HCT116 (cell line): ENCODE measurements at regions not wholly inside any gene's neighbourhood (a gene's known extent, or its start where the extent isn't known, plus 50 kb on each side); places are given as distances from the start of the nearest gene placed in this dataset.

ENCODE experiments used
- ATAC-seq: fragments of 200-7000 bp; cut with Tn5 transposase; 2 replicates; pipeline ENCODE4 v1.9.1; 2020; ENCODE audit warnings: mild to moderate bottlenecking, moderate library complexity
- BruUV-seq: library from RNA; stranded (reverse); fragments of 400-500 nt; replicated peaks from 2 replicates; lab custom pipeline; 2021; lab: Mats Ljungman, UMichigan
- CTCF ChIA-PET: fragments of 300-600 bp; sonication (Branson Sonifier 250); formaldehyde crosslinking; loops from one replicate; lab custom pipeline; 2021; ENCODE audit warnings: antibody characterized with exemption; lab: Charles Lee
- POLR2A ChIA-PET: fragments of 300-600, 350-600 bp; sonication (Branson Sonifier 250); formaldehyde crosslinking; loops from one replicate; lab custom pipeline; 2021; ENCODE audit warnings: antibody characterized with exemption; lab: Charles Lee
- RAD21 ChIA-PET, 2 experiments: fragments of 300-600 bp; sonication (Branson Sonifier 250); formaldehyde crosslinking; loops; one replicate each; lab custom pipeline; 2023; ENCODE audit warnings: low total read pairs in 2 of 2; ENCODE audit not compliant: uncharacterized antibody in 2 of 2, unreplicated experiment in 2 of 2, low non-redundant PET in 1 of 2; lab: Charles Lee
- DNase-seq: peaks from one replicate; pipeline ENCODE4 v3.0.0-alpha.2; 2010; ENCODE audit warnings: low read depth, low spot score
- H2AFZ ChIP-seq: fragments of 200-600 bp; shearing (Covaris generic), sonication (generic); 2 replicates; pipeline ENCODE4 v1.6.1; 2017; ENCODE audit warnings: low read depth, mixed run types, mixed read lengths, antibody characterized with exemption, low read length; ENCODE audit not compliant: poor library complexity, severe bottlenecking
- H3K27ac ChIP-seq: 2 replicates; pipeline ENCODE4 v1.5.1; 2012; ENCODE audit warnings: low read depth, low read length
- H3K27me3 ChIP-seq: fragments of 200-600 bp; sonication (generic); 2 replicates; pipeline ENCODE4 v1.6.1; 2016; ENCODE audit warnings: mixed run types, low read length, mixed read lengths; ENCODE audit not compliant: insufficient read depth
- H3K36me3 ChIP-seq, 2 experiments: fragments of 200-500 bp in 1 of 2; fragments of 200-600 bp in 1 of 2; sonication (Bioruptor generic) in 1 of 2; sonication (generic) in 1 of 2; 2 replicates each; pipeline versions ENCODE4 v1.5.1 to v1.6.1; 2014 to 2016; ENCODE audit warnings: low read length in 2 of 2, inconsistent platforms in 1 of 2, mixed read lengths in 1 of 2, mixed run types in 1 of 2; ENCODE audit not compliant: insufficient read depth in 2 of 2, control insufficient read depth in 1 of 2
- H3K4me1 ChIP-seq, 2 experiments: fragments of 200-600 bp in 1 of 2; sonication (generic) in 1 of 2; 2 replicates each; pipeline versions ENCODE4 v1.5.1 to v1.6.1; 2012 to 2017; ENCODE audit warnings: low read length in 2 of 2, inconsistent platforms in 1 of 2, mild to moderate bottlenecking in 1 of 2, mixed read lengths in 1 of 2, mixed run types in 1 of 2, moderate library complexity in 1 of 2; ENCODE audit not compliant: insufficient read depth in 2 of 2, control insufficient read depth in 1 of 2
- H3K4me2 ChIP-seq: fragments of 200-600 bp; sonication (generic); 2 replicates; pipeline ENCODE4 v1.6.1; 2017; ENCODE audit warnings: mixed run types, low read length, mixed read lengths
- H3K4me3 ChIP-seq, 2 experiments: fragments of 200-600 bp in 1 of 2; sonication (generic) in 1 of 2; replicated peaks in 1 of 2; 2 replicates each; pipeline ENCODE4 v1.5.1; 2011 to 2016; ENCODE audit warnings: low read length in 2 of 2, control low read depth in 1 of 2, low read depth in 1 of 2, mild to moderate bottlenecking in 1 of 2, mixed read lengths in 1 of 2, mixed run types in 1 of 2
- H3K79me2 ChIP-seq: fragments of 200-600 bp; sonication (generic); 2 replicates; pipeline ENCODE4 v1.6.1; 2017; ENCODE audit warnings: mild to moderate bottlenecking, mixed run types, low read length, moderate library complexity, mixed read lengths; ENCODE audit not compliant: insufficient read depth
- H3K9ac ChIP-seq: fragments of 200-600 bp; sonication (generic); 2 replicates; pipeline ENCODE4 v1.6.1; 2016; ENCODE audit warnings: low read length, mixed read lengths
- H3K9me2 ChIP-seq: fragments of 200-600 bp; sonication (generic), shearing (Covaris generic); 2 replicates; pipeline ENCODE4 v1.6.1; 2017; ENCODE audit warnings: mixed run types, mild to moderate bottlenecking, moderate library complexity; ENCODE audit not compliant: insufficient read depth
- H3K9me3 ChIP-seq, 2 experiments: fragments of 200-500 bp in 1 of 2; fragments of 200-600 bp in 1 of 2; sonication (Bioruptor generic) in 1 of 2; sonication (generic) in 1 of 2; 2 replicates each; pipeline ENCODE4 v1.6.1; 2014 to 2017; ENCODE audit warnings: low read length in 2 of 2, mixed read lengths in 2 of 2, inconsistent platforms in 1 of 2, low read depth in 1 of 2, mild to moderate bottlenecking in 1 of 2, mixed run types in 1 of 2, moderate library complexity in 1 of 2; ENCODE audit not compliant: control insufficient read depth in 1 of 2, insufficient read depth in 1 of 2
- H4K20me1 ChIP-seq: fragments of 200-600 bp; sonication (generic), shearing (Covaris generic); 2 replicates; pipeline ENCODE4 v1.6.1; 2017; ENCODE audit warnings: mixed run types, mild to moderate bottlenecking, moderate library complexity; ENCODE audit not compliant: insufficient read depth
- CBX3 ChIP-seq: IDR thresholded peaks from 2 replicates; pipeline ENCODE4 v1.6.1; 2012; ENCODE audit warnings: low read depth
- CEBPB ChIP-seq: IDR thresholded peaks from 2 replicates; pipeline ENCODE4 v1.6.1; 2012; ENCODE audit warnings: low read depth
- EGR1 ChIP-seq: IDR thresholded peaks from 2 replicates; pipeline ENCODE4 v1.6.1; 2012; ENCODE audit warnings: low read depth
- ELF1 ChIP-seq: IDR thresholded peaks from 2 replicates; pipeline ENCODE4 v1.6.1; 2012; ENCODE audit warnings: low read depth, borderline replicate concordance
- EZH2phosphoT487 ChIP-seq: fragments of 200-600 bp; IDR thresholded peaks from 2 replicates; pipeline ENCODE4 v1.6.1; 2018; ENCODE audit warnings: antibody characterized with exemption, borderline replicate concordance
- FOSL1 ChIP-seq: IDR thresholded peaks from 2 replicates; pipeline ENCODE4 v1.6.1; 2012; ENCODE audit warnings: low read depth
- JUND ChIP-seq: IDR thresholded peaks from 2 replicates; pipeline ENCODE4 v1.6.1; 2012
- POLR2AphosphoS5 ChIP-seq: IDR thresholded peaks from 2 replicates; pipeline ENCODE4 v1.6.1; 2011; ENCODE audit warnings: mild to moderate bottlenecking, low read depth, low read length, moderate library complexity
- SIN3A ChIP-seq: IDR thresholded peaks from 2 replicates; pipeline ENCODE4 v1.6.1; 2012; ENCODE audit warnings: low read depth
- SRF ChIP-seq: IDR thresholded peaks from 2 replicates; pipeline ENCODE4 v1.6.1; 2012; ENCODE audit warnings: low read depth
- intact Hi-C: fragments of 100-400 bp; cut with micrococcal nuclease; formaldehyde crosslinking; loops from 2 replicates; pipeline ENCODE4 v1.10.0; 2022

GRCh38 chrX:104391906-104392305 is 137.2 kb upstream of the ESX1 start:
- ChIA-PET CTCF (no interaction called here), POLR2A (no interaction called here), RAD21 (no interaction called here)
- Histone ChIP-seq H3K4me3 (no peak overlapping the region), H3K9me2 (no peaks in the 10 kb centered on the region), H3K9me3 (no peaks in the 10 kb centered on the region), H3K4me1 (no peaks in the 10 kb centered on the region), H3K4me2 (no peak overlapping the region), H3K27ac (no peak overlapping the region), H3K9ac (no peak overlapping the region), H2AFZ (no peak overlapping the region), H4K20me1 (no peaks in the 10 kb centered on the region), H3K79me2 (no peaks in the 10 kb centered on the region), H3K36me3 (no peaks in the 10 kb centered on the region), H3K27me3 (peaks cover 23% of the 10 kb centered on the region)
- DNase-seq (no peak), ATAC-seq (no peak)
- BruUV-seq, result no TSS peak
- TF ChIP-seq EZH2phosphoT487, result no peak
- TF ChIP-seq SIN3A, result no peak
- no peak for TF ChIP-seq FOSL1
- no peak for TF ChIP-seq JUND
- TF ChIP-seq EGR1, result no peak
- TF ChIP-seq SRF, result no peak
- no peak for TF ChIP-seq POLR2AphosphoS5
- TF ChIP-seq CEBPB, result no peak
- intact Hi-C loops, result no loop called here

- Histone ChIP-seq H3K4me1 (no peaks in the 10 kb centered on the region), H3K4me2 (no peak overlapping the region), H3K9me2 (no peaks in the 10 kb centered on the region), H3K36me3 (no peaks in the 10 kb centered on the region), H4K20me1 (no peaks in the 10 kb centered on the region), H3K27ac (no peak overlapping the region), H2AFZ (no peak overlapping the region), H3K79me2 (no peaks in the 10 kb centered on the region), H3K9me3 (no peaks in the 10 kb centered on the region), H3K9ac (no peak overlapping the region), H3K4me3 (no peak overlapping the region), H3K27me3 (peaks cover 10% of the 10 kb centered on the region; the same call in 1 of the 2 replicates)
- no TSS peak for BruUV-seq
- no peak for TF ChIP-seq ELF1
- no peak for TF ChIP-seq CBX3
- TF ChIP-seq SIN3A, result no peak
- TF ChIP-seq SRF, result no peak
- no peak for TF ChIP-seq EZH2phosphoT487
- no peak for TF ChIP-seq JUND
- CTCF ChIA-PET, result no interaction called here
- intact Hi-C loops, result no loop called here
- DNase-seq (no peak), ATAC-seq (no peak)
- POLR2A ChIA-PET, result no interaction called here
- RAD21 ChIA-PET, result no interaction called here
Observed at GRCh38 chrX:104376937-104377336, 122.2 kb upstream of the ESX1 start.
